Astrocyte (in vitro differentiated cells and primary cell): ENCODE measurements at regions not wholly inside any gene's neighbourhood (a gene's known extent, or its start where the extent isn't known, plus 50 kb on each side); places are given as distances from the start of the nearest gene placed in this dataset.

Experiments used
- DNase-seq: peaks from one replicate; pipeline ENCODE4 v3.0.0-alpha.2; 2010; ENCODE audit warnings: low read depth
- FAIRE-seq: peaks from 2 replicates; lab custom pipeline; 2011; peaks lifted over from hg19 to GRCh38; lab: Jason Lieb, UNC
- H2AFZ ChIP-seq: 2 replicates; pipeline ENCODE4 v1.6.0; 2012; ENCODE audit warnings: low read depth, low read length, inconsistent platforms
- H3K27ac ChIP-seq: 2 replicates; pipeline ENCODE4 v1.5.1; 2011; ENCODE audit warnings: low read depth, low read length, inconsistent platforms
- H3K27me3 ChIP-seq: 2 replicates; pipeline ENCODE4 v1.6.0; 2011; ENCODE audit warnings: low read length, inconsistent platforms; ENCODE audit not compliant: insufficient read depth
- H3K36me3 ChIP-seq: 2 replicates; pipeline ENCODE4 v1.5.1; 2011; ENCODE audit warnings: low read length, inconsistent platforms; ENCODE audit not compliant: insufficient read depth
- H3K4me1 ChIP-seq: 2 replicates; pipeline ENCODE4 v1.5.1; 2011; ENCODE audit warnings: low read length, inconsistent platforms; ENCODE audit not compliant: insufficient read depth
- H3K4me2 ChIP-seq: 2 replicates; pipeline ENCODE4 v1.6.0; 2012; ENCODE audit warnings: low read length, inconsistent platforms
- H3K4me3 ChIP-seq: 2 replicates; pipeline ENCODE4 v1.5.1; 2011; ENCODE audit warnings: low read depth, mild to moderate bottlenecking, low read length, inconsistent platforms; ENCODE audit not compliant: insufficient read depth
- H3K79me2 ChIP-seq: 2 replicates; pipeline ENCODE4 v1.6.0; 2012; ENCODE audit warnings: mild to moderate bottlenecking, low read length, inconsistent platforms; ENCODE audit not compliant: insufficient read depth
- H3K9ac ChIP-seq: 2 replicates; pipeline ENCODE4 v1.6.0; 2012; ENCODE audit warnings: mild to moderate bottlenecking, low read length, inconsistent platforms
- H3K9me3 ChIP-seq: 2 replicates; pipeline ENCODE4 v1.5.1; 2012; ENCODE audit warnings: low read depth, mild to moderate bottlenecking, low read length, inconsistent platforms; ENCODE audit not compliant: insufficient read depth
- H4K20me1 ChIP-seq: 2 replicates; pipeline ENCODE4 v1.6.0; 2012; ENCODE audit warnings: low read length, inconsistent platforms; ENCODE audit not compliant: insufficient read depth
- H3K27ac Mint-ChIP-seq: one replicate; pipeline ENCODE4 v1.8.0; 2021; ENCODE audit warnings: mild to moderate bottlenecking, mixed read lengths; ENCODE audit not compliant: unreplicated experiment
- H3K27me3 Mint-ChIP-seq: one replicate; pipeline ENCODE4 v1.8.0; 2021; ENCODE audit warnings: low read depth, mixed read lengths; ENCODE audit not compliant: unreplicated experiment
- H3K36me3 Mint-ChIP-seq: one replicate; pipeline ENCODE4 v1.8.0; 2021; ENCODE audit warnings: low read depth, mixed read lengths; ENCODE audit not compliant: unreplicated experiment
- H3K4me1 Mint-ChIP-seq: one replicate; pipeline ENCODE4 v1.8.0; 2021; ENCODE audit warnings: low read depth, mixed read lengths; ENCODE audit not compliant: unreplicated experiment
- H3K4me3 Mint-ChIP-seq: one replicate; pipeline ENCODE4 v1.8.0; 2021; ENCODE audit warnings: mild to moderate bottlenecking, moderate library complexity, mixed read lengths; ENCODE audit not compliant: unreplicated experiment
- H3K9me3 Mint-ChIP-seq: one replicate; pipeline ENCODE4 v1.8.0; 2021; ENCODE audit warnings: mild to moderate bottlenecking, mixed read lengths; ENCODE audit not compliant: unreplicated experiment
- EZH2 ChIP-seq: IDR thresholded peaks from 2 replicates; pipeline ENCODE4 v1.6.1; 2012; ENCODE audit warnings: mild to moderate bottlenecking, low read length, inconsistent platforms; ENCODE audit not compliant: insufficient read depth
- TF ChIP-seq, protein P1 (sequence below): IDR thresholded peaks from 2 replicates; pipeline ENCODE4 v1.5.1; 2011; ENCODE audit warnings: low read depth, mild to moderate bottlenecking, inconsistent platforms, low read length, moderate library complexity; ENCODE audit not compliant: insufficient read depth

DNA sequence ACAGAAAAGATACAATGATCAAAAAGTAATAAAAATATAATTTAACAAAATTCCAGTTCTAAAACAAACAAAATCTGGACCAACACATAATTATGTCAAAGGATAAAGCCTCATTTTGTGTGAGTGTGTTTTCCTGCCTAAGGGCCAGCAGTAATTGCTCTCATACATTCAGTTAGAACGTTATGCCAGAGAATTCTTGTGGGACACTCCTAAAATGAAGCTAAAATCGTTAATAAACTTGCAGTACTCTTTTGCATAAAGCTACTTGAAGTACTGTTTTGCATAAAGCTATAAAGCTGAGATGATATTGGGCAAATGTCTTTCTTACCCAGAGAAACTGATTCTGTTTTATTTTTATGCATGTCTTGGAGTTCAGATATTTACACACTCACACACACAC lies 1072.3 kb downstream of the MAT2B start:
- no peaks in the 10 kb centered on the region for H4K20me1 ChIP-seq
- H2AFZ ChIP-seq, result no peak overlapping the region
- H3K36me3 ChIP-seq, result no peaks in the 10 kb centered on the region
- no peak for FAIRE-seq
- H3K9me3 ChIP-seq, result no peaks in the 10 kb centered on the region
- H3K27ac ChIP-seq, result no peak overlapping the region
- no peaks in the 10 kb centered on the region for H3K9me3 Mint-ChIP-seq
- no peaks in the 10 kb centered on the region for H3K36me3 Mint-ChIP-seq
- H3K4me1 Mint-ChIP-seq, result no peaks in the 10 kb centered on the region
- H3K27ac Mint-ChIP-seq, result no peak overlapping the region
- H3K4me3 ChIP-seq, result no peak overlapping the region
- no peak overlapping the region for H3K4me2 ChIP-seq
- H3K9ac ChIP-seq, result no peak overlapping the region
- H3K4me1 ChIP-seq, result no peaks in the 10 kb centered on the region
- H3K27me3 Mint-ChIP-seq, result no peaks in the 10 kb centered on the region
- no peak overlapping the region for H3K4me3 Mint-ChIP-seq
- H3K79me2 ChIP-seq, result no peaks in the 10 kb centered on the region
- no peak for DNase-seq
- TF ChIP-seq, protein P1, sequence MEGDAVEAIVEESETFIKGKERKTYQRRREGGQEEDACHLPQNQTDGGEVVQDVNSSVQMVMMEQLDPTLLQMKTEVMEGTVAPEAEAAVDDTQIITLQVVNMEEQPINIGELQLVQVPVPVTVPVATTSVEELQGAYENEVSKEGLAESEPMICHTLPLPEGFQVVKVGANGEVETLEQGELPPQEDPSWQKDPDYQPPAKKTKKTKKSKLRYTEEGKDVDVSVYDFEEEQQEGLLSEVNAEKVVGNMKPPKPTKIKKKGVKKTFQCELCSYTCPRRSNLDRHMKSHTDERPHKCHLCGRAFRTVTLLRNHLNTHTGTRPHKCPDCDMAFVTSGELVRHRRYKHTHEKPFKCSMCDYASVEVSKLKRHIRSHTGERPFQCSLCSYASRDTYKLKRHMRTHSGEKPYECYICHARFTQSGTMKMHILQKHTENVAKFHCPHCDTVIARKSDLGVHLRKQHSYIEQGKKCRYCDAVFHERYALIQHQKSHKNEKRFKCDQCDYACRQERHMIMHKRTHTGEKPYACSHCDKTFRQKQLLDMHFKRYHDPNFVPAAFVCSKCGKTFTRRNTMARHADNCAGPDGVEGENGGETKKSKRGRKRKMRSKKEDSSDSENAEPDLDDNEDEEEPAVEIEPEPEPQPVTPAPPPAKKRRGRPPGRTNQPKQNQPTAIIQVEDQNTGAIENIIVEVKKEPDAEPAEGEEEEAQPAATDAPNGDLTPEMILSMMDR, result no peak
- TF ChIP-seq EZH2, result no peak
- no peaks in the 10 kb centered on the region for H3K27me3 ChIP-seq

DNA sequence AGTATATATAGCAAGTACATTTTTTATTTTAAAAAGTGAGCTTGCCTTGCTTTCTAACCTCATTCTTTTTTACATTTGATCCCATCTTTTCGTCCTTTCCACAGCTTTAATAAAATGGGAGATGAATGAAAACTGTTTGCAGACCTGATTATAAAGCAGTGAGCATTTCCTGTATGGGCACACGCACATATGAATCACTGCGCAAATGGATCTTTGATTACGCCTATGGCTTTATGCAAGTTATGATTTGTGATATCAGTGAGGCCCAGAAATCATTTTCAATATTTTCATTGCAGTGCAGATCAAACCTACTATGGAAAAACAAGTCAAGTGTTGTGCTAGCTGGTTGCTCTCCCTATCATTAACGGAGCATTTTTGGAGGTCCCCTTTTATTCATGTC lies 1073.0 kb downstream of the MAT2B start:
- Histone ChIP-seq H3K4me2 (no peak overlapping the region), H3K4me1 (no peaks in the 10 kb centered on the region), H2AFZ (no peak overlapping the region), H3K79me2 (no peaks in the 10 kb centered on the region), H3K36me3 (no peaks in the 10 kb centered on the region), H3K9me3 (no peaks in the 10 kb centered on the region), H3K4me3 (no peak overlapping the region), H3K27me3 (no peaks in the 10 kb centered on the region), H3K9ac (no peak overlapping the region), H3K27ac (no peak overlapping the region), H4K20me1 (no peaks in the 10 kb centered on the region)
- no peak for DNase-seq
- TF ChIP-seq, protein P1, result no peak
- TF ChIP-seq EZH2, result no peak
- H3K27ac Mint-ChIP-seq, result no peak overlapping the region
- no peak overlapping the region for H3K4me3 Mint-ChIP-seq
- H3K9me3 Mint-ChIP-seq, result no peaks in the 10 kb centered on the region
- no peaks in the 10 kb centered on the region for H3K27me3 Mint-ChIP-seq
- H3K4me1 Mint-ChIP-seq, result no peaks in the 10 kb centered on the region
- no peak for FAIRE-seq
- no peaks in the 10 kb centered on the region for H3K36me3 Mint-ChIP-seq

DNA sequence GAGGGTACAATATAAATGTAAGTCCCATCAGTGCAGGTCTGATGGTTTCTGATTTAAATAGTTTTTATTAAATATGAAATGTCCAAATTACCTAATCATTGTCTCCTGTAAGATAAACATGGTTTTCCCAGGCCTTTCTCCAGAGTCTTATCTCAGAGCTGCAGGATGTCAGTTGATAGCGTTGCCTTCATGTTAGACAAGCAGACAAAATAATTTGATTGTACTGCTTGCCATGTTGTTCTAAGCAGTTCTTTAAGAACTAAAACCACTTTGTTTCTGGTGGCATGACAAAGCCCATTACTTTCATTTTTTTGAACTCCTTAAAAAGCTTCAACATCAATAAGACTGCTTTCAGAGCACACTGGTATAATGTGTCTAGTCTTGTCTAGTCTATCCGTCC lies 1073.5 kb downstream of the MAT2B start:
- H3K36me3 ChIP-seq, result no peaks in the 10 kb centered on the region
- TF ChIP-seq, protein P1, result no peak
- TF ChIP-seq EZH2, result no peak
- no peak overlapping the region for H3K4me2 ChIP-seq
- no peaks in the 10 kb centered on the region for H3K9me3 ChIP-seq
- Mint-ChIP-seq H3K27ac (no peak overlapping the region), H3K36me3 (no peaks in the 10 kb centered on the region), H3K4me1 (no peaks in the 10 kb centered on the region), H3K27me3 (no peaks in the 10 kb centered on the region), H3K9me3 (no peaks in the 10 kb centered on the region), H3K4me3 (no peak overlapping the region)
- H2AFZ ChIP-seq, result no peak overlapping the region
- no peaks in the 10 kb centered on the region for H3K27me3 ChIP-seq
- no peaks in the 10 kb centered on the region for H4K20me1 ChIP-seq
- no peaks in the 10 kb centered on the region for H3K79me2 ChIP-seq
- H3K4me3 ChIP-seq, result no peak overlapping the region
- H3K4me1 ChIP-seq, result no peaks in the 10 kb centered on the region
- no peak for DNase-seq
- no peak overlapping the region for H3K27ac ChIP-seq
- no peak for FAIRE-seq
- H3K9ac ChIP-seq, result no peak overlapping the region
